ENCODE measurements at regions not wholly inside any gene's neighbourhood (a gene's known extent, or its start where the extent isn't known, plus 50 kb on each side); places are given as distances from the start of the nearest gene placed in this dataset.

- TF ChIP-seq, protein P1, sequence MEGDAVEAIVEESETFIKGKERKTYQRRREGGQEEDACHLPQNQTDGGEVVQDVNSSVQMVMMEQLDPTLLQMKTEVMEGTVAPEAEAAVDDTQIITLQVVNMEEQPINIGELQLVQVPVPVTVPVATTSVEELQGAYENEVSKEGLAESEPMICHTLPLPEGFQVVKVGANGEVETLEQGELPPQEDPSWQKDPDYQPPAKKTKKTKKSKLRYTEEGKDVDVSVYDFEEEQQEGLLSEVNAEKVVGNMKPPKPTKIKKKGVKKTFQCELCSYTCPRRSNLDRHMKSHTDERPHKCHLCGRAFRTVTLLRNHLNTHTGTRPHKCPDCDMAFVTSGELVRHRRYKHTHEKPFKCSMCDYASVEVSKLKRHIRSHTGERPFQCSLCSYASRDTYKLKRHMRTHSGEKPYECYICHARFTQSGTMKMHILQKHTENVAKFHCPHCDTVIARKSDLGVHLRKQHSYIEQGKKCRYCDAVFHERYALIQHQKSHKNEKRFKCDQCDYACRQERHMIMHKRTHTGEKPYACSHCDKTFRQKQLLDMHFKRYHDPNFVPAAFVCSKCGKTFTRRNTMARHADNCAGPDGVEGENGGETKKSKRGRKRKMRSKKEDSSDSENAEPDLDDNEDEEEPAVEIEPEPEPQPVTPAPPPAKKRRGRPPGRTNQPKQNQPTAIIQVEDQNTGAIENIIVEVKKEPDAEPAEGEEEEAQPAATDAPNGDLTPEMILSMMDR (IDR thresholded peaks at IDR 0.05): no peak
- no peak for TF ChIP-seq POLR2A (IDR thresholded peaks at IDR 0.05)
Observed at GRCh38 chr5:9927106-9927505, 297.0 kb upstream of the TAS2R1 start.

Data from uterus (tissue), 2 donors.